NCI-H2227 (cell line): ENCODE measurements at regions not wholly inside any gene's neighbourhood (a gene's known extent, or its start where the extent isn't known, plus 50 kb on each side); places are given as distances from the start of the nearest gene placed in this dataset.

Experiments
- DNase-seq: peaks from one replicate; lab custom pipeline; 2025; ENCODE audit not compliant: unreplicated experiment; lab: John Stamatoyannopoulos, UW

- DNase-seq: no peak
Observed at GRCh38 chr5:72558046-72558336, 50.8 kb upstream of the ZNF366 start.

- no peak for DNase-seq
Observed at GRCh38 chr5:72557167-72558045, 50.2 kb upstream of the ZNF366 start.
